HG03442 (cell line): ENCODE measurements at regions not wholly inside any gene's neighbourhood (a gene's known extent, or its start where the extent isn't known, plus 50 kb on each side); places are given as distances from the start of the nearest gene placed in this dataset.

ENCODE experiments used
- ATAC-seq: cut with Tn5 transposase; IDR thresholded peaks from one replicate; pipeline ENCODE4 v1.9.1; 2021; ENCODE audit warnings: mild to moderate bottlenecking, moderate library complexity; ENCODE audit not compliant: unreplicated experiment

DNA sequence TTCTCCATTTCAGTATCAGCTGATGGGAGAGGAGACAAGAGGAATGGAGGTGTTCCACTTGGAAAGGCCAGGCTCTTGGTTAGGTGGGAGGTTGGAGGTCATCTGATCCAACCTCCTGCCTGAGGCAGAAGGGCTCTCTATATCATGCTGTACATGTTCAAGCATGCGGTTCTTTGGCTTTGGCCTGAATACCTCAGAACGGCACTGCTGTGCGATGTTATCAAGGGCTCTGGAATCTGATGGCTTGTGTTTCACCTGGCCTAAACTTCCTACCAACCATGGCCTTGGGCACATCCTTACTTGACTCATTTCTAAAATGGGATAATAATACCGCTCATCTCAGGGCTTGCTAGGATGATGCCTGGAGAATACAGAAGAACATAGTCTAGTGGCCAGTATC is 90.1 kb upstream of the FAM169A start:
- ATAC-seq, result no peak

DNA sequence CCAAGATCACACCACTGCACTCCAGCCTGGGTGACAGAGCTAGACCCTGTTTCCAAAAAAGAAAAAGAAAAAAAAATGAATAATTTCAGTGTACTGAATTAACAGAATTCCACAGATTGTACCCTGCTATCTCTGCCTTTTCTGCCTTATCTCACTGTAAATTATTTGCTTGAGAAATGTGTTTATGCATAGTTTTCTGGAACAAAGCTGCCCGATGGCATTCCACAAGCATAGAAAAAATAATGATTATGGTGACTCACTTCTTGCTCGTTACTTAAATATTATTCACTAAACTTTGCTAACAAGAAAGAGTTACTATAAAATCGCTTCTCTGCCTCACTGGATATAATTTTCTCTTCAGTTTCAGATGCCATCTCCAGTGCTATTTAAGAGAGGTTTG is 88.7 kb upstream of the FAM169A start:
- ATAC-seq, result no peak

DNA sequence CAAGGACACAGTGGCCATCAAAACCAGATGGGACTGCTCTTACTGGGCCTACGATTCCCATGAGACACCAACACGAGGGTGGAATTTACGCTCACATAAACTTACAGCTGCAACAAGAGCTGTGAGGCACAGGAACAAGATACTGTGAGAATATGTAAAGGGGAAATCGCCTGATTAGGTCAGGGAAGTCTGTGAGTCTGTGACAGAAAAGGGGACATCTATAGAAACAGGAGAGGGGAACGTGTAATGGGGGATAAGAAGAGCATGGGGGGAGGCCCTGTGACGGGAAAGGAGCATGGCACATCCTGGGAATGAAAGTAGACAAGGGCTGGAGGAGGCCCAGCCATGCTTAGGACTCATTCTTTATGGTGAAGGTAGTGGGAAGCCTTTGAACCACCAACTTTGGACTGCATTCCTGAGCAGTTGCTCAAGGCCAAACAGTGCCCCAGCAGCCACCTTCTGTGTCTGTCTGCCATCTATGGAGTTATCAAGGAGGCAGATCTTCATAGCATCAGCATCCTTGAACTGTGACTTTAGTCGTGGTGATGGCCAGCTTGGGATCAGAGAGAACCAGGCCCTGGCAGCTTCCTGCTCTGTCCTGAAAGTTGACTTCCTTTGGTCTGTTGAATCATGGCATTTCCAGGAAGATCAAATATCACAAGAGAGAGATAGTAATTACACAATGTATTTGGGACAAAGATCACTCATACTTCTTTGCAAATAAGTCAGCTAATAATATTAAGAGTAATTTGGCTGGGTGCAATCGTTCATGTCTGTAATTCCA is 87.9 kb upstream of the FAM169A start:
- no peak for ATAC-seq

DNA sequence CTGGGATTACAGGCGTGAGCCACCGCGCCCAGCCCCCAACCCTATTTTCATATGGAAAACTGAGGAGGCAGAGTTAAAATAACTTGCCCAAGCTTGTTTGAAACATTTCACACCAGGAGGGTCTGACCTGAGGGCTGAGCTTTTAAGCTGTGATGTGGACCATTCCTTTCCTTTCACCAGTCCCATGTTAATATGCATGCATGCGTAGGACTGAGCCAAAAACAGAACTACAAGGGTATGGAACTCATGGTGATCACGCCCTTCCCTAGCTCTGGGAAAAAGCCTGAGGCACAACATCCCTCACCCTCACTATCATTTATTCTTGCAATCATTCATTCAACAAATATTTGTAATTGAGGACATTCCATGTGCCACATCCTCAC is 87.4 kb upstream of the FAM169A start:
- ATAC-seq, result no peak

DNA sequence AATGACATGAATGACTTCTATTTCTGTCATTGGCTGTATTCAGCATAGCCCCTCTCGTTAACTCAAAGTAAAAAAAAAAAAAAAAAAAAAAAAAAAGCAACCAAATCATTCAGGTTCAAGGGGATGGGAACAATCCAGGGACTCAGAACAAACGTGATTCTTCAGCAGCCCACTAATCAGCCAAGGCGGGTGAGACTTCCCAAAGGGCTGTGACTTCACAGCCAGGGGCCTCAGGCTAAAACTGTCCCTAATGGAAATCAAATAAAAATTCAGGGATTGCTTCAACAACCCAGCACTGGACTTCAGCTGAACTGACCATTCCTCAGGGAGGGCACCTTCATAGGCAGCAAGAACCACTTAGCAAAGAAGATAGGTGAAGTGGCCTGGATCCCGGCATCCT is 86.2 kb upstream of the FAM169A start:
- no peak for ATAC-seq

DNA sequence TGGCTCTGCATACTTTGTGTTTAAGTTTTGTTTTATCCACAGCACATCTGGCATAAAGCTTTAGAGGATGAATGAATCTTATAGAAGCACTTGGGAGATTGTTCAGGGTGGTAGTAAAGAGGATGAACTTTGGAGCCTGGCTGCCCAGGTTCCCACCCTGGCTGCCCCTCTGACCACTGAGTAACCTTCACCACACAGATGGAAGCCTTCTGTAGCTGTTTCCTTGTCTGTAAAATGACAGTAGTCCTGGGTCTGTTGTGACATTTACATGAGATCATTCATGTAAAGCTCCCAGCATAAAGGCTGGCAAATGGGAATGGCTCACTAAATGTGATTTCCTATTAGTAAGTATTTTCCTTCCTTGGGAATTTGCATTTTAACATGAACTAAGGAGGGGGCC is 85.7 kb upstream of the FAM169A start:
- no peak for ATAC-seq

DNA sequence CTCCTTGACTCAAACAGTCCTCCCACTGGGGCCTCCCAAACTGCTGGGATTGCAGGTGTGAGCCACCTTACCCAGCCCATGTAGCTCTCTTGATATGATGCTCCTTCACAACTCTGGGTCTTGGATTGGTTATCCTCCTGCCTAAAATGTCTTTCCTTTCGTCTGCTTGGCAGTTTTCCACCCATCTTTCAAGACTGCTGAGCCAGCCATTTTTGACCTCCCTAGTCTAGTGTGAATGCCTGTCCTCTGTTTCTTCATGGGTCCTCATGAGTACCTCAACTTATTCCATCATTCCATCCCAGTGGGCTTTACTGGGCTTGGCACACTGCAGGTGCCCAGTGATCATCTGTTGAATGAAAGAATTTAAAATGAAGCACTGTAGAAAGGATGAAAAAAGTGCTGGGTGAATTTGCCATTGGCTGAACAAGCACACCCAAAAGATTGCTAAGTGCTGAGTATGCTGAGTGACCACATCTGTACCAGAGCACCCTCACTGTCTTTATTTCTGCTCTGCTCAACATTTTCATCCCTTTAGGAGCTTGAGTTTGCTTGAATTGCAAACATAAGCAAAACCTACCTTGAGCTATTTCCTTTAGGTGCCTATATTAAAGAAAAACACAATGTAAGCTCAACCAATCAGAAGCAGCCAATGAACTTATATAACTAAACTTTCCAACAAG is 84.8 kb upstream of the FAM169A start:
- no peak for ATAC-seq

DNA sequence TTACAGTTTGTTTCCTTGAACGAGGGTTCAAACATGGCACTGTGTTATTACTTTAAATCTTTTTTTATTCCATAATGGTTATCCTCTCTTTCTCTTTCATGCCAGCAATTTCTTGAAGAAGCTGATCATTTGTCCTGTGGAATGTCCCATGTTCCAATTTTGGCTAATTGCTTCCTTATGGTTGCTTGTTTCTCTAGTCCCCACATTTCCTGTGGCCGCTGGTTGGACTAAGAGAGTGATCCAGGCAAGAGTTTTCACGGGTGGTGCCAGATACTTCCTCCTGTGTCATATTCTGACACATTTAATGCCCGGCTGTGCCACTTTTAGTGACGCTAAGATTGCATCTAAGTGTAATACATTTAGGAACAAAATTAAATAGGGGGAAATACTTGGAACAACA is 83.8 kb upstream of the FAM169A start:
- ATAC-seq, result no peak

DNA sequence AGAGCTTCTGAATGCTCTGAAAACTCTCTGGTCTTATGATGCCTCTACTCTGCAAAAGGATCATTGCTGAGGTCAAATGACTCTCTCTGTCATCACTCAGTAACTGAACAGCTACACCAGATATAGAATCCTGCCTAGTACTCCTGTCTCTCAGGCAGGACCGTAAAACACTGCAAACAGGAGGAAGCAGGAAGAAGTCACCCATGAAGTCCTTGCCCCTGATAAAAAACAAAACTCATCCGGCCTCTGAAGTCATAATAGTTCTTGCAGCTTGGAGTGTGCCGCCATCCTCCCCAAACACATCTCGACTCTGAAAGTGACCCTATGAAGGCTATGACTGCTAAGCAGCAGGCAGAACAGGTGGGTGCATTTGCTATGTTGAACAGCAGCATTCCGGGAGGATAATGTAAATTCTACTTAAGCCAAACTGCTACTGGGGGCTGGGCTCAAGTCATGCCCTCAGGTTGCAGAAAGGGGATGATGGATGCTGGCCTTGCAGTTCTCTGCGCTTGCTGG is 81.9 kb upstream of the FAM169A start:
- ATAC-seq, result no peak

DNA sequence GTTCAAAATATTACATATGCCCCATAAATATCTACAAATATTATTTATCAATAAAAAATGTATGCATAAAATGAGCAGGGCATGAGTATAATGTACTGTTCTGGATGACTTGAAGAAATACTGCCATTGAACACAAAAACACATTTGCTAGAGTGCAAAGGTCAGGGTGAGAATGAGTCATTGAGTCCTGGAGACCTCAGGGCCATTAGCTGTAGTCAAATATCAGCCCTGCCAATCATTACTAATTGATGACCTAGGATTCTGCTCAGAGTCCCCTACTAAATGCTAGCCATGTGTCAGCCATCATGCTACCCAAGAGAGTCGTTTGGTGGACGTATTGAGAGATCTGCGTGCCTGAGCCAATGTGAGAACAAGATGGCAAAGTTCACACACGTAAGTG is 80.3 kb upstream of the FAM169A start:
- no peak for ATAC-seq

DNA sequence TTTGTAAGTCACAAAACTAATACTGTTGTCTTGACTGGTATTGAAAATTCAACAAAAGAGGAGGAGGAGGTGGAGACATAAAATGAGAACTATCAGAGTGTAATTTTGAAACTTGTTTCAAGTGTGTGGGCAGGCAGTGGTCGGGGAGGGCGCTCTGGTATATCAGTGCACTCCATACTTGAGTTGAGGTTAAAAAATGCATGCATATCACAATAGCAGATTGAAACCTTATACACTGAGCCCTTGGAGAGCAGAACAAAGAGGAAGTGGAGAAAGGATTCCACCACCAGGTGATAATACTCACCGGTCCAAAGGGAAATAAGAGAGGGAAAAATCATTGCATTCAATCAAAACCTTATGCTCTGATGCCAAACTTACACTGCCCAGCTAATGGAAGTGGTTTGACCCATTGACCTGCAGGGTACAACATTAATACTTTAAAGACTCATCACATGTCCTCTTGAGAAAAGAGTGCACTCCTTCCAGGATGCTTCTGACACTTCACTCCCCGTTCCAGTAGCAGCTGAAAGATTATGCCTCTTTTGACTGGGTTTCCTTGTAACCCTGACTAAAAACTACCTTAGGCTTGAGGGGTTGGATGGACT is 79.5 kb upstream of the FAM169A start:
- ATAC-seq, result peak; percentile 84

DNA sequence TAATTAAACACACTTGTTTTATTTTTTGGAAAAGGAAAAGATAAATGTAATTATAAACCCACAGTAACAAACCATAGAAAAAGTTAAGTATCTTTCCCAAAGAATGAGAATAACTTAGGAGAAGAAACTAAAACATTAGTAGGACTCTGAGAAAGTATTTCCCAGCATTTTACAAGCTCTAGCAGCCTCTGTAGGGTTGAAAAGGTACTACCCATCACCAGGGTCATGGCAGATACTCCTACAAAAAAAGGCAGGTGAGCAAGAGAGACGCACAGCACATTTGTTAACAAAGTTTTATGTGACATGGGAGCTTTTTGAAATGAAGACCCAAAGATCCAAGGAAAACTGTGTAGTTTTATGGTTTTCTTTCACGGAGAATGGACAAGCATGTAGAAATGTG is 77.7 kb upstream of the FAM169A start:
- no peak for ATAC-seq

DNA sequence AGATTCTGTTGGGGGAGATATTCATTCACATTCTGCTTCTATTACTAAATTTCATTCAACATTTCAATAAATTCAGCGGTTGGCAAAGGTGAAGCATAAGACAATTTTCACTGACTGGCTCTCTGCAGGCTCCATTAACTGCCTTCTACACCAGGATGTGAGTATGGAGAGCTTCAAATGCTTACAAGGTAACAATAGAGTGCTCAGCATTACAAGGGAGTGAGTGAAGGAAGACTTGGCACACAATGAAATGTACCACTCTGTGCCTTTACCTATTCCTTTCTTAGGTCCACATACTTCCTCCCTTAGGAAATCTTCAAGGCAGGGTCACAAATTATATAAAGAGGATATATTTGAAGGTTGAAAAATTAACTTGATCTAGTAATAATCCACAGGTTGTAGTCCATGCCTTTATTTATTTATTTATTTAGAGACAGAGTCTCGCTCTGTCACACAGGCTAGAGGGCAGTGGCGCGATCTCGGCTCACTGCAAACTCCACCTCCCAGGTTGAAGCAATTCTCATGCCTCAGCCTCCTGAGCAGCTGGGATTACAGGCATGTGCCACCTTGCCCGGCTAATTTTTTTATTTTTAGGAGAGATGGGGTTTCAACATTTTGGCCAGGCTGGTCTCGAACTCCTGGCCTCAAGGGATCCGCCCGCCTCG is 76.6 kb upstream of the FAM169A start:
- ATAC-seq, result no peak

DNA sequence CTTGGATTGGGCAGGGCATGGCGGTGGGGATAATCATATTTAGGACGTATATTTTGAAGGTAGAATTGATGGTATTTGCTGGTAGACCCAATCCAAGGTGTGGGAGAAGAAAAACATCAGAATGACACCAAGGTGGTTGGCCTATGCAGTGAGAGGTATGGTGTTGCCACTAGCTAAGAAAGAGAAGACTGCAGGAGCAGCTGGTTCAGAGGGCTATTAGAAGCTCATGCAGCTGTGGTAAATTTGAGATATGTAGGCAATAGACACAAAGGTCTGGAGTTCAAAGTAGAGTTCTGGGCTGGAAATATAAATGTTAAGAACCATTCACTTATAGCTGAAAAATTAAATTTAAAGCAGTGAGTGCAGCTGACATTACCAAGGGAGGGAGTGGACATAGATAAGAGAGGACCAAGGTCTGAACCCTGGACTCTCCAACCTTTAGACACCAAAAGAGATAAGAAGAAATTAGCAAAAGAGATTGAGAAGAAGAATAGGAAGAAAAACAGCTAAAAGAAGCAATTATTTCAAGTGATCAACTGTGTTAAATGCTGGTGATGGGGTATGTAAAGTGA is 74.7 kb upstream of the FAM169A start:
- ATAC-seq, result no peak

DNA sequence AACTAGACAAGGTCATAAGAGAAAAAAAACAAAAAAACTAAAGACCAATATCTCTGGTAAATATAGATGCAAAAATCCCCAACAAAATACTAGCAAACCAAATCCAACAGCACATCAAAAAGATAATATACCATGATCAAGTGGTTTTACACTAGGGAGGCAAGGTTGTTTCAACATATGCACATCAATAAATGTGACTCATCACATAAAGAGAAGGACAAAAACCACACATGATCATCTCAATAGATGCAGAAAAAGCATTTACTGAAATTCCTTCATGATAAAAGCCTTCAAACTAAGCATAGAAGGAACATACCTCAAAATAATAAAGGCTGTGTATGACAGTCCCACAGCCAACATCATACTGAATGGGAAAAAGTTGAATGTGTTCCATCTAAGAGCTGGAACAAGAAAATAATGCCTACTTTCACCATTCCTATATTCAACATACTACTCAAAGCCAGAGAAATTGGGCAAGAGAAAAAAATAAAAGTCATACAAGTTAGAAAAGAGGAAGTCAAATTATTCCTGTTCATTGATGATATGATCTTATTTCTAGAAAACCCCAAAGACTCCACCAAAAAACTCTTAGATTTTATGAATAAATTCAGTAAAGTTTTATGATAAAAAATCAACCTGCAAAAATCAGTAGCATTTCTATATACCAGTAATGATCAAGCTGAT is 72.2 kb upstream of the FAM169A start:
- no peak for ATAC-seq

DNA sequence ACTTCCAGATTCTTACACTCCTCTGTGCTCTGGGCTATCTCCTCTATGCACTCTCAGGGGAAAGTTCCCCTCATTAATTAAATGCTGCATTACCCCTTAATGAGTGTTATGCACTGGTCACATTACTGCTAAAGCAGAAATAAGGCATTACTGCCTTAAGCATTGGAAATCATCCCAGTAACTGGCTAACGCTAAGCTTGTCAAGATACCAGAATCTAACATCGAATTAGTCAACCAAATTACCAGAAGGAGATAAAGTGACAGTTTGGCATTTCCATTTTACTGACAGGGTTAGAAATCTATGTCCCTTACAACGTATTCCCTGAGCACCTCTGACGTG is 69.5 kb upstream of the FAM169A start:
- ATAC-seq, result no peak

DNA sequence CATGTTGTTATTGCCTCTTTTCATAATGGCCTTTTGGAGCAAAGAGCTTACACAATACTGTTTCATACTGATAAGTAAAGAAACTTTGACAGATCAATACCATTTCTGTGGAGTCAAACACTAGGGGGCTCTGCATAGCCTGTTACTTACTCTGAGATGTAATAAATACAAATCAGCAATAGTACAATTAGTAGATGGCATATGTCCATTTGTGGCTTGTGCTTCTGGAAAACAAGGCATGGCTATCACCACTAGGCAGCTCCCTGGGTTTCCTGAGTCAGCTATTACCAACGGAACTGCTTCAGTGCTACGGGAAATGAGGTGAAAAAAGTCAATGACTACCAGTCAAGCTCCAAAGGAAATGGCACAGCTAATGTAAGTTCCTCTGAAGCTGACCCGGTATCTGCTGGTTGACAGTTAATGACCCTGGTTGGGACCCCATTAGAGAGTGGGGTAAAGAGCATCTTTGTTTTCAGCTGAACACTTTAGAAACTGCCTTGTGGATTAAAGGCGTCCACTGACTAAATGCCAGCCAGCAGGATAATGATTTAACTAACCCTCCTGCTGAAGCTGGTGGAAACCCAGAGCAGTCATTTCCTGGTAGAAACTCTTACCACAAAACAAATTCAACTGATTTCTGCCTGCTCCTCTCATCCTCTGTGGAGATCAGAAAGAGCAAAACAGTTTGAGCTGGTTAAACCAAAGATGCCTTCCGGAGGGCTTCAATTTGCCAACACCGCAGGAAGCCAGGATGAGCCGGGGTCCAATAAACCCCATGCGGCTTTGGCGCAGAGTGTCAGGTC is 69.0 kb upstream of the FAM169A start:
- ATAC-seq, result no peak

DNA sequence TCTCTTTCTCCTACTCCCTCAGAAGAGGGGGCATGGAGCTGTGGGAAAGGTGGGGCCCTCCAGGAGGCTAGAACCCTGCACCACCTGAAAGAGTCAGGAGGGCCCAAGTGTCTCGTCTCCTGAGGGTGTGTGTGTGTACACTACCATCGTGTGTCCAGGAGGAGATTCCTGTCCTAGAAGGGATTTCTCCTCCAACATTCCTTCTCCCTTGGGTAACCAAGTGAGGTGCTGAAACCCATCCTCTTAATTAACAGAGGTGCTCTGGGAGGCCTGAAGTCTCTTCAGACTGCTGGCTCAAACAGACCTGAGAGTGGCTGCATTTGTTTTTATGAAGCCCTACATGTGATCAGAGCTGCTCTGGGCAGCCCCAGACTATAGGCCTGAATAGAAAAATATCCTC is 61.1 kb upstream of the FAM169A start:
- ATAC-seq, result no peak

DNA sequence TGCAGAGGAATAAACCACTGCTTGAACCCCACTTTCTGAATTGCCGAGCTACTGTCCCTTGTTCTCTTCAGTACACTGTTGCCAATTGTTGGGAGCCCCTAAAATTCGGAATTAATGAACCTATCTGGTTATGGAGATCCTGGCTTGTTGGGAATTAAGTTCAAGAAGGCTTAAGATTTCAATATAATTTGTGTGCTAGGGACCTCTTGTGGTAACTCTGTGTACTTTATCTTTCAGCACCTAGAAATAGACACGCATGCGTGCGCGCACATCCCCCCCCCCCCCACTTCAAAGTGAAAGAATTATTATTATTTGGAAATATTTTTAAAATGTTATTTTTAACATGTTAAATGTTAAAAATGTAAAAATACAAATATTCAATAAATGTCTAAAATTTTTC is 53.3 kb upstream of the FAM169A start:
- ATAC-seq, result no peak

DNA sequence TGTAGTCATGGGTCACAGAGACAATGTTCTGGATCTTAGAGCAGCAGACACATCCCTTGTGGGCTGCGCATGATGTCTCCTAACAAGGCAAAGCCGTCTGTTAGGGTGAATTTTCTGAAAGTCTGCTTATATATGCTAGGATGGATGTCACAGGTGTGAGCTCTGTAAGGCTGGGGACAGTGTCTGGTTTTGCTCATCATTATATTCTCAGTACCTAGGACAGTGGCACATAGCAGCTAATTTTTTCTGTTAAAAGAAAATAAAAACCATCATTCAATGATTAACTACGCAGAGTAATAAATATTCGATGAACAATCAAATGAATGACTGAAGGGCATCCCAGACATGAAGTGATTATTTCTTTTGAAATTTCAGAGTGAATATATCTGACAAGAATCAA is 52.9 kb upstream of the FAM169A start:
- ATAC-seq, result no peak
